Heart right ventricle (tissue), 16 donors: ENCODE measurements at regions not wholly inside any gene's neighbourhood (a gene's known extent, or its start where the extent isn't known, plus 50 kb on each side); places are given as distances from the start of the nearest gene placed in this dataset.

ENCODE experiments used
- ATAC-seq, 8 donors: fragments of 200-7000 bp; cut with Tn5 transposase; one replicate each; pipeline ENCODE4 v1.9.1; 2020; ENCODE audit warnings: mild to moderate bottlenecking in 8 of 8, moderate library complexity in 8 of 8, moderate number of reproducible peaks in 1 of 8
- DNase-seq, 2 donors: peaks; one replicate each; pipeline ENCODE4 v3.0.0-alpha.2; 2020
- H3K27ac ChIP-seq, 10 donors: fragments of 200-600 bp; sonication (generic) in 2 of 10; one replicate each; pipeline versions ENCODE4 v1.5.0 to v1.8.0; 2020 to 2022; ENCODE audit warnings: mild to moderate bottlenecking in 3 of 10
- H3K27me3 ChIP-seq, 7 donors: fragments of 200-600 bp; one replicate each; pipeline ENCODE4 v1.8.0; 2021 to 2022; ENCODE audit warnings: mild to moderate bottlenecking in 2 of 7
- H3K36me3 ChIP-seq, 9 donors: fragments of 200-600 bp; sonication (generic) in 1 of 9; one replicate each; pipeline versions ENCODE4 v1.5.0 to v1.8.0; 2020 to 2022; ENCODE audit warnings: mild to moderate bottlenecking in 2 of 9
- H3K4me1 ChIP-seq, 9 donors: fragments of 200-600 bp; sonication (generic) in 1 of 9; one replicate each; pipeline versions ENCODE4 v1.5.0 to v1.8.0; 2020 to 2022; ENCODE audit warnings: mild to moderate bottlenecking in 4 of 9
- H3K4me3 ChIP-seq, 10 donors: fragments of 200-600 bp; sonication (generic) in 2 of 10; one replicate each; pipeline versions ENCODE4 v1.5.0 to v1.8.0; 2020 to 2022; ENCODE audit warnings: mild to moderate bottlenecking in 7 of 10, moderate library complexity in 2 of 10
- H3K9me3 ChIP-seq, 11 donors: fragments of 200-600 bp in 10 of 11; sonication (generic) in 2 of 11; one replicate each; pipeline versions ENCODE4 v1.5.0 to v1.8.0; 2013 to 2022; ENCODE audit warnings: mild to moderate bottlenecking in 2 of 11, control low read depth in 1 of 11, moderate library complexity in 1 of 11
- CTCF ChIP-seq, 9 donors: fragments of 200-600 bp; sonication (generic) in 2 of 9; IDR thresholded peaks; one replicate each; pipeline versions ENCODE4 v1.5.0 to v1.8.0; 2021 to 2022; ENCODE audit warnings: antibody characterized with exemption in 9 of 9, mild to moderate bottlenecking in 5 of 9, moderate library complexity in 1 of 9
- WGBS, 2 donors: extraction: QIAGEN DNeasy Blood & Tissue Kit; methylation state at CpG; one replicate each; pipeline ENCODE4 v1.1.7; 2013; ENCODE audit warnings: inconsistent platforms in 1 of 2; 5-methylcytosine and 5-hydroxymethylcytosine counted together
- intact Hi-C, 10 donors: fragments of 100-400 bp; cut with DNase I; formaldehyde crosslinking; loops; one replicate each; pipeline versions ENCODE4 v1.11.1 to v1.14.2; 2022
- donor health status: Arrhythmogenic right ventricular cardiomyopathy.
- donor health status: ischemic (EF 13 %, LVEDD 7.1; RV severe dilation, severe dysfunction).
- donor health status: healthy with polysubstance abuse.
- donor health status: DM: no; HTN: yes; CAD: no.
- donor health status: DM: no; HTN: no; CAD: no.
- donor health status: ischemic (EF 25% LVEDD 6.9; RV normal size, moderate dysfunction).
- donor health status: ischemic (EF 25% LVEDD 5.7; RV mildly dilated, moderate dysfunction).
- donor health status: healthy.
- donor health status: DM: yes; HTN: yes; CAD: no.
- donor health status: Ischemic cardiomyopathy.
- donor health status: ischemic (EF 35%, LVEDD 5.7; RV mildly dilated, moderate dysfunction).
- donor health status: nonischemic (EF 11% LVEDD 7.7; RV severe dilation, severe dysfunction).
- donor health status: DM: yes; HTN: yes; CAD: no.
- donor health status: PGD.
- donor health status: ischemic (EF 29% LVEDD 5.4; RV normal size, mild dysfunction).
- donor health status: nonischemic (EF 23%, LVEDD 6.1; RV moderate dilation, normal function).

- DNase-seq (no peak), ATAC-seq (peak in 2 of 8 donors; percentile 28 to 50)
- Histone ChIP-seq H3K4me1 (peaks cover 0 to 14% (median 5%) of the 10 kb centered on the region in 9 donors), H3K36me3 (no peaks in the 10 kb centered on the region), H3K4me3 (no peak overlapping the region), H3K9me3 (peaks cover 0 to 8% (median 0%) of the 10 kb centered on the region in 11 donors), H3K27me3 (no peaks in the 10 kb centered on the region), H3K27ac (peak overlapping the region in 2 of 10 donors; percentile 13 to 14)
- 78 to 85% methylated on average over 1 of the region's 1 CpG for WGBS, 2 donors
- TF ChIP-seq CTCF (IDR thresholded peaks at IDR 0.05) = no peak
- intact Hi-C loops = loop anchor here in 2 of 10 donors (10.0 kb wide), 1 partner anchor 234 kb away; the partner anchor contains the start of gene ANKRD50 (in 2 of the 2)
Observed at GRCh38 chr4:124948976-124949597, 236.6 kb upstream of the ANKRD50 start.

GRCh38 chr4:124947622-124948265, 235.2 kb upstream of the ANKRD50 start:
- no peaks in the 10 kb centered on the region for H3K27me3 ChIP-seq
- no peak for DNase-seq
- ATAC-seq = no peak
- intact Hi-C loops = loop anchor here in 2 of 10 donors (10.0 kb wide), 1 partner anchor 233 kb away; the partner anchor contains the start of gene ANKRD50 (in 2 of the 2)
- H3K4me1 ChIP-seq = peaks cover 0 to 14% (median 5%) of the 10 kb centered on the region in 9 donors
- H3K4me3 ChIP-seq = no peak overlapping the region
- no peak overlapping the region for H3K27ac ChIP-seq
- no peak for TF ChIP-seq CTCF (IDR thresholded peaks at IDR 0.05)
- no peaks in the 10 kb centered on the region for H3K36me3 ChIP-seq
- 66 to 85% methylated on average over 3 of the region's 3 CpGs for WGBS, 2 donors
- peaks cover 0 to 8% (median 0%) of the 10 kb centered on the region in 11 donors for H3K9me3 ChIP-seq

GRCh38 chr4:124946696-124947095, 234.2 kb upstream of the ANKRD50 start:
- intact Hi-C loops = loop anchor here in 2 of 10 donors (10.0 kb wide), 1 partner anchor 232 kb away; the partner anchor contains the start of gene ANKRD50 (in 2 of the 2)
- TF ChIP-seq CTCF (IDR thresholded peaks at IDR 0.05) = no peak
- no peaks in the 10 kb centered on the region for H3K27me3 ChIP-seq
- 53 to 55% methylated on average over 2 of the region's 2 CpGs for WGBS, 2 donors
- no peak overlapping the region for H3K27ac ChIP-seq
- H3K9me3 ChIP-seq = peaks cover 0 to 8% (median 0%) of the 10 kb centered on the region in 11 donors
- no peaks in the 10 kb centered on the region for H3K36me3 ChIP-seq
- no peak for DNase-seq
- H3K4me1 ChIP-seq = peaks cover 0 to 14% (median 5%) of the 10 kb centered on the region in 9 donors
- no peak overlapping the region for H3K4me3 ChIP-seq
- peak in 1 of 8 donors; percentile 22 for ATAC-seq

GRCh38 chr4:124945422-124945821, 232.9 kb upstream of the ANKRD50 start:
- Histone ChIP-seq H3K4me3 (peak overlapping the region in 2 of 10 donors; percentile 0 to 13), H3K27me3 (no peaks in the 10 kb centered on the region), H3K9me3 (no peaks in the 10 kb centered on the region), H3K4me1 (peaks cover 0 to 23% (median 15%) of the 10 kb centered on the region in 9 donors), H3K36me3 (no peaks in the 10 kb centered on the region), H3K27ac (no peak overlapping the region)
- 67 to 84% methylated on average over 1 of the region's 1 CpG for WGBS, 2 donors
- ATAC-seq (no peak), DNase-seq (no peak)
- intact Hi-C loops = loop anchor here in 2 of 10 donors (10.0 kb wide), 1 partner anchor 231 kb away; the partner anchor contains the start of gene ANKRD50 (in 2 of the 2)
- no peak for TF ChIP-seq CTCF (IDR thresholded peaks at IDR 0.05)
